KBM-7 (cell line): ENCODE measurements at regions not wholly inside any gene's neighbourhood (a gene's known extent, or its start where the extent isn't known, plus 50 kb on each side); places are given as distances from the start of the nearest gene placed in this dataset.
"Not testable (repeated sequence)": the region's sequence is repeated elsewhere in the genome, so short reads cannot be mapped to it uniquely, and the experiment has no call there.

Experiments used
- DNase-seq: peaks from one replicate; pipeline ENCODE4 v3.0.0-alpha.2; 2015
- in situ Hi-C: fragments of 300-500 bp; cut with MboI; formaldehyde crosslinking; loops from 2 replicates; pipeline ENCODE4 v1.14.3; 2020; ENCODE audit warnings: low sequenced_read_pairs, low pct_unique_long_range_greater_than_20kb, mixed read lengths

DNA sequence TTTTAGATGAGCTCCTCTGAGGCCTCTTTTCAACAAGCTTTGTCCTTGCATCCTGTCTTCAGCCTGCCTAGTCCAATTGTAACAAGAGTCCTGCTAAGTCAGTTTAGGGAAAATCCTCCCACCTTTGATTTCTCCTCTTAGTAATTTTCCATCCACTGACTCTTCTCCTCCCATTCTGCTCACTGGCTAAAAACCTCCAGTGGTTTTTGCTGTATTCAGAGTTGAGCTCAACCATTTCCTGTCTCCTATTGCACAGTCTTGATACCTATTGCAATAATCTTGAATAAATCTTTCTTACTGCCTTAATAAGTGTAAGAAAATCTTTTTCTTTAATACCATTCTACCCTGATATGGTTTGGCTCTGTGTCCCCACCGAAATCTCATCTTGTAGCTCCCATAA, 117.8 kb upstream of the ENPP6 start:
- in situ Hi-C loops = no loop called here
- no peak for DNase-seq

DNA sequence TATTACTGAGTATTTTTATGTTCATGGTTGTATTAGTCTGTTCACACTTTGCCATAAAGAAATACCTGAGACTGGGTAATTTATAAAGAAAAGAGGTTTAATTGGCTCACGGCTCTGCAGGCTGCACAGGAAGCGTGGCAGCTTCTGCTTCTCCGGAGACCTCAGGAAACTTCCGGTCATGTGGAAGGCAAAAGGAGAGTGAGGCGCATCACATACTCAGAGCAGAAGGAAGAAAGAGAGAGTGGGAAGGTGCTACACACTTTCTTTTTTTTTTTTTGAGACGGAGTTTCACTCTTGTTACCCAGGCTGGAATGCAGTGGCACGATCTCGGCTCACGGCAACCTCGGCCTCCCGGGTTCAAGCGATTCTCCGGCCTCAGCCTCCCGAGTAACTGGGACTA, 115.8 kb upstream of the ENPP6 start:
- DNase-seq, in situ Hi-C loops: not testable (repeated sequence)

DNA sequence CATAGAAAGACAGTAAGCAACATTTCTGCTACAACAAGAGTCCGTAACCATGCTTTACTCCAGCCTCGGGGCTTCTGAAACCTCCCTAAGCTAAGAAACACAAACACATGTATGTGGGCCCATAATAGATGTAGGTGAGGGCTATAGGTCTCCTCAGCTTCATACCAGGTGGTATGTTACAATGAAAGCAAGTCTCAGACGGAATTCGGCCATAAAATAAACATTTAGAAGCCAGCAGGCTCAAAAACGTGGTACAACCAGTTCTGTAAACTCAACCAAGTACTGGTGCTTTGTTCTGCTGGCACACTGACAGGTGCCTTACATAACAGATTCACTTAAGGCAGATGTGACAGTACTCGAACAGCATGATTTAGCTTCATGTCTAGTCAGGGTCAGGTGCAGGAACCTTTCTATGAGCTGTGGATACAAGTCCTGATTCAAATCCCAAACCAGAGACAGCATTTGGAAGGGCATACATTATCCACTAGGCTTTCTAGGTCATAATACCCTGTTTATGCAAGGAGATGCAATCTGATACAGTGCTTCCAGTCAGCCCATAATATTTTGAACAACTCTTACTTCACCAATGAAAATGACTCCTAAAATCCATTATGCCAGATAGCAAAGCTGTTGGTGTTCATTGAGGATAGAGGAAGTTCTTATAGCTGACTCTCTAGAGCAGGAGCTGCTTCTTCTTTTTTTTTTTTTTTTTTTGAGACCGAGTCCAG, 113.8 kb upstream of the ENPP6 start:
- in situ Hi-C loops = no loop called here
- DNase-seq = peak; percentile 54

DNA sequence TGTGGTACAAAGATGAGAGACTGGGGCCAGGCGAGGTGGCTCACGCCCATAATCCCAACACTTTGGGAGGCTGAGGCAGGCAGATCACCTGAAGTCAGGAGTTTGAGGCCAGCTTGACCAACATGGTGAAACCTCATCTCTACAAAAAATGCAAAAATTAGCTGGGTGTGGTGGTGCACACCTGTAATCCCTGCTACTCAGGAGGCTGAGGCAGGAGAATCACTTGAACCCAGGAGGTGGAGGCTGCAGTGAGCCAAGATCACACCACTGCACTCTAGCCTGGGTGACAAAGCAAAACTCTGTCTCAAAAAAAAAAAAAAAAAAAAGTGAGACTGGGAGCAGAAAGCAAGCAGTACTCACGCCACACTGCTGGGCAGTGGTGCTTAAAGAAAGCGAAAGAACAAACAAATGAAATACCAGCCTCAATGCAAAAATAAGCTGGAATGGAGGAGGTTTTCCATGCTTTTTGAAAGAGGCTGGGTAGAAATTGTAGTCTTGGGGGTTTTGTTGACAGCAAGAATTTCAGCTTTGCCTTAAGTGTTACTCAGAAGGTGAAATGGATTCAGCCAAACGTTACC, 112.9 kb upstream of the ENPP6 start:
- in situ Hi-C loops, DNase-seq: not testable (repeated sequence)

DNA sequence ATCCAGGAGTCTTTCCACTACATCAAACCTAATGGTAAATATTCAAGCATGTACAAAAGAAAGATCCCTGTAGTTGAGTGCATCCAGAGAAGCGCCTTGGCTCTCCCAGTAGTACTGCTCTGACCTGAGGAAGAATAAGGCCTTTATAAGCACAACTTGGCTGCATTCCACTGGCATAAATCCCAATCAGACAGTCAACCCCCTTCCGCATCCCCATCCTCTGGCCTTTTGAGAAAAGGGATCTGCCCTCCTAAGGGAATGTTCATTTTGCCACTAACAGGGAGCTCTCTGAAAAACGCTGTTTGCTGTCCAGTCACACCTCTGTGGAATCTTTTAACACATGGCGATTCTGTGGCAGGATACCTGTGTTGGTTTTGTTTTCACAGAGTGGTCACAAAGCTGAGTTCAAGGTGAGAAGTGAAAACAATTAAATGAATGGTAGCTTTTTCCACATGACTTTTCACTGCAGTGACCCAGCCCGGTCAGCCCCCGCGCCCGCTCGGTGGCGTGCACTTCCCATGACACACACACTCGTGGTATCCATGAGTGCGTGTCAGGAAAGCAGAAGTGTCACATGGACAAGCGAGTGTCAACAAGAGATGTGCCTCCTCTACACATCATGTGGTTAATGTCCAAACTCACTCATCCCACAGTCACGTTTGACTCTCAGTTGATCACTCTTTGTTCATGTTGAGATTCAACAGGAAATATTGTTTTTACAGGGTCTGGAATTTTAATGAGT, 112.2 kb upstream of the ENPP6 start:
- no peak for DNase-seq
- in situ Hi-C loops = no loop called here

DNA sequence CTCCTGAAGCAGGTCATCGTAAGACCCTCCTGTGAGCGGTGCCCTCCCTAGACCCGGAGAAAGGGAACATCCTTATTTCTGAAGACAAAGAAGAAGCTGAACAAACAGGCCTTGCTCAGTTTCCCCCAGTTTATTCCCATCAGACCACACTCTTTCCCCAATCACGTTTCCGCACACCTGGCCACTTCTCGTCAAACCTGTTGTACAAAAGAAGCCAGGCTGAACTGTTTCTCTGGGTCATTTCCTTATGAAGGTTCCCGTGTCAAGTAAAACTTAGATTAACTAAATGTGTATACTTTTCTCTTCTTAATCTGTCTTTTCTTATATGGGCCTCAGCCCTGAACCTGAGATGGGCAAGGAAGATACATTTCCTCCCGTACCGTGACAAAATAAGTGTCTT, 111.6 kb upstream of the ENPP6 start:
- in situ Hi-C loops = no loop called here
- DNase-seq = no peak

DNA sequence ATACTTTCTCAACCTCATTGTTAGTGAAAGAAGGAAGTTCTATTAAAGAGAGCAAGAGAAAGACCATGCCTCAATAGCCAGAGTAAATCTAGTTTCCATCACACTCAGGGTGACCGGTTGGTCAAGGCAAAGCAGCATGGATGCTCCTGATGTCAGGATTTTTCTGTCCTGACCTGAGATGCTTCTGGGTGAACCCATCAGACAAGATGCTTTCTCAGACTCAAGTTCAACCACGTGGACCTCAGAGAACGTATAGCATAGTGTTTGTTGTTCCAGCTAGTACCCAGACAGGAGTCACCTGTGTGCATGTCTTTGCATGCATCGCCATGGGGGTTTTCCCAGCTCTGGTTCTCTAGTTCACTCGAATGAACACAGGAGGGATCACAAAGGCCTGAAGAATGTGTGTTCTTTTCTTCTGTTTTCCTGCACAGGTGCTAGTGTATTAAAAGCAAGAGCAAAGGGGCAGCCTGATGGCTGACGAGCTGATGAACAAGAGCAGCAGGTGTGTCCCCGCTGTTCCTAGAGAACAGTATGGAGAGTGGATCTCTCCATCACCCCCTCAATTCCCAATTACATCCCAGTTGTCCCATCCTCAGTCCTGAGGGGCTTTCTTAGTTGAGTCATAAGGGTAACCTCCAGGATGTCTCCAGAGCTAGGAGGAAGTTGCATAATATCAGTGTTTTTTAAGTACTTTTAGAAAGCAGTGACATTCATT, 110.5 kb upstream of the ENPP6 start:
- DNase-seq = no peak

DNA sequence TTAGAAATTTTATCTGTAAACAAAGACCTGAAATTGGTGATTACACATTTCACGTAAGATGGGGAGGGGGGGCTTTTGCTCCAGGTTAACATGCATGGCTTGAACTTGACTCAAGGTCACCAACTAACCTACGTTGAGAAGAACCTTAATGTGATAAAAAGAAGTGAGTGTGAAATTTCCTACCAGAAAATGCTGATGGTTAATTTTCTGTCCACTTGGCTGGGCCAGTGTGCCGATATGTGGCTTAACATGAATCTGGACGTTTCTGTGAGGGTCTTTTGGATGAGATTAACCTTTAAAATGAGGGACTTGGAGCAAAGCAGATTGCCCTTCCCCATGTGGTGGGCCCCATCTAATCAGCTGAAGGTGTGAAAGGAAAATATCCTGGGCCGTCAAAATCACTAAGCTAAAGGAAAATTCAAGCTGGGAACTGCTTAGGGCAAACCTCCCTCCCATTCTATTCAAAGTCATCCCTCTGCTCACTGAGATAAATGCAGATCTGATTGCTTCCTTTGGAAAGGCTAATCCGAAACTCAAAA, 107.3 kb upstream of the ENPP6 start:
- in situ Hi-C loops = no loop called here
- DNase-seq = no peak

More for the DNA sequence above, 110.5 kb upstream of the ENPP6 start:
- in situ Hi-C loops = no loop called here

DNA sequence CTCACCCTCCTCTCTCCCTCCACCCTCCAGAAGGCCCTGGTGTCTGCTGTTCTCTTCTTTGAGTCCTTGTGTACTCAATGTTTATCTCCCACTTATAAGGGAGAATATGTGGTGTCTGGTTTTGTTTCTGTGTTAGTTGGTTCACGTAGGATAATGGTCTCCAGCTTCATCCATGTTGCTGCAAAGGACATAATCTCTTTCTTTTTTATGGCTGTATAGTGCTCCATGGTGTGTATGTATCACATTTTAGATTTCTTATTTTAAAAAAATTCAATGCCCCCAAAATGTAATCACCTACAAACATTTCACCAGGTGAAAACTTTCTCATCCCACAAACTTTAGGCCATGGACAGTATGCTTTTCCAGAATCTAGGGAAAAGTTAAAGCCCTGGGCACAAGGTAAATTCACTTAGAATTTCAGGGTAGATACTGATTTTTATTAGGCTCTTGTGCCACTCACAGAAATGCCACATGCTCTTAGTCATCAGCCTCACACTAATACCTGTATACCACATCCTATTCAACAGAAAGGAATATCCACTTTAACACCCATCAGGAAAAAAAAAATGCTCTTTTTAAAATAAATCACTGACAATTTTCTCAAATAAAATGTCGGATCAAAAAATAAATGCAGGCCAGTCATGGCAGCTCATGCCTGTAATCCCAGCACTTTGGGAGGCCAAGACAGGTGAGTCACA, 104.8 kb upstream of the ENPP6 start:
- no peak for DNase-seq
- in situ Hi-C loops = no loop called here

DNA sequence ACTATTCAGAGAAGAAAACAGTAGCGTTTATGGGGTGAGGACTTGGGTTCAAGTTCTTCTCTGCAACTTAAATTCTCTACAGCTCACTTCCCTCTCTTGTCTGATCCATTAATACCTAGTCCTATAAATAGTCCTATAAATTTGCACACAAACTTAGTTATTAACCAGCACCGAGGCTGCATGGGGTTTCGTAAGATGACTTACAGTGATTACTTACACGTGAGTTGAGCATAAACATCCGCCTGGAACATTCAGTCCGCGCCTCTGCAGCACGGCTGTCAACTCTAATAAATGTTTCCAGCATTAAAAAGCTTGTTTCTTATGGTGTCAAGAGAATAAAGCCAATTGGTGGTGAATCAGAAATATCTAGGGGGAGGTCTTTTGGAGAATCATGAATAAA, 103.0 kb upstream of the ENPP6 start:
- in situ Hi-C loops = no loop called here
- DNase-seq = no peak

DNA sequence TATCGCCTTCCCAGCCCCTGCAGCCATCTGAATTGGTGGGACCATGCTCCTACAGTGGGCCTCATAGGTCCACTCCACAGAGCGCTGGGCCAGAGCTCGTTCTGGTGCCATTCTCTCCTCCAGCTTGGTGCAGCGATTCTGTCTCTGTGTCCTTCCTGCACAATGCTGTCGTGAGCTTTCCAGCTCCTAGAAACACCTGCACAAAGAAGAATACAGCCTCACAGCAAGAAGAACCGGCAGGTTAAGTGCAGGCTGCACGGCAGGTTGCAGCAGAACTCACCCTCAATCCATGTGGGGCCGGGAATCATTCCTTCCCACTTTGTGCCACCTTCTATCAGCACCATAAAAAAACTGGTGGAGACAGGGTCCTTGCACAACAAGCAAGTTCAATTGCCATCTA, 101.2 kb upstream of the ENPP6 start:
- DNase-seq = no peak
- in situ Hi-C loops = no loop called here

DNA sequence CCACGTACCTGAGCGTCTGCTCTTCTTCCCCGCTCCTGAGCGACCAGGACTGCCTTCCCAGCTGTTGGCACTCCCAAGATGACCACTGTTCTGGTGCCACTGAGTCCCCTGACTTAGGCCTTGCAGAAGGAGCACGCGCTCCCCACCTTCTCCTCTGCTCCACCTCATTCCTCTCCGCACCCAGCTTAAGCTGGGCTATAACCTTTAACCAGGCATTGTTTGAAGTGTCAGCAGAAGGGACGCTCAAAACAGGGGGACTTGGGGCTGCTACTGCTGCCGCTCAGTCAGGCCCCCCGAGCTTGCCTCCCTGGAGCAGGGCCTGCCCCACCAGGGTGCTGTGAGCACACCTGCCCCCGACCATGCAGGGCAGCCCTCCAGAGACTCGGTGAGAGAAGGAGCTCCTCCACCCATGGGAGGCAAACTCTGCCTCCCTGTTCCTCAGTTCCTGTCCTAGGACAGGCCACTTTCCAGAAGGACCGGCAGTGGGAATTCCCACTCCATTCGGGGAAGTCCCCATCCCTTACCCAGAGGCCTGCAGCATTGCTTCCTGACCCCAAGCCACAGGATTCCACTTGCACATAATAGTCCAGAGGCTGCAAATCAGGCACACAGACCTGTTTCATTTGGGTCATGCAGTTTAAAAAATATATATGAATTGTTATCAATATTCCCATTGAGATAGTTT, 99.7 kb upstream of the ENPP6 start:
- DNase-seq = no peak
- in situ Hi-C loops = no loop called here

DNA sequence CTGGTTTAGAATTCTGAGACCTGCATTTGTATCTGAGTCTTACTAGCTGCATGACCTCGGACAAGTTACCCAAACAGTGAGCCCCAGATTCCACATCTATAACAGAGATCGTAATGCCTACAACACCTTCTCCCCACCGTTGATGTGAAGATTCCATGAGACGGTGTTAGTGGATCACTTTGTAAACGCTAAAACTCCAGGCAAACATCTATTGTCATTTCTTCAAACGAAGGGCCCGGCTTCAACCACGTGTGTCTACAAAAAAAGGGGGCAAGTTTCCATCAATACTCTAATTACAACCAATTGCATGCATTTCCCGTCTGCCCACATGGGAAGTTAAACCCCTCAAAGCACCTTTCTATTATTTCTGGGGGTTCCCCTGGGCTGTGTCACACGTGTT, 99.1 kb upstream of the ENPP6 start:
- no peak for DNase-seq

DNA sequence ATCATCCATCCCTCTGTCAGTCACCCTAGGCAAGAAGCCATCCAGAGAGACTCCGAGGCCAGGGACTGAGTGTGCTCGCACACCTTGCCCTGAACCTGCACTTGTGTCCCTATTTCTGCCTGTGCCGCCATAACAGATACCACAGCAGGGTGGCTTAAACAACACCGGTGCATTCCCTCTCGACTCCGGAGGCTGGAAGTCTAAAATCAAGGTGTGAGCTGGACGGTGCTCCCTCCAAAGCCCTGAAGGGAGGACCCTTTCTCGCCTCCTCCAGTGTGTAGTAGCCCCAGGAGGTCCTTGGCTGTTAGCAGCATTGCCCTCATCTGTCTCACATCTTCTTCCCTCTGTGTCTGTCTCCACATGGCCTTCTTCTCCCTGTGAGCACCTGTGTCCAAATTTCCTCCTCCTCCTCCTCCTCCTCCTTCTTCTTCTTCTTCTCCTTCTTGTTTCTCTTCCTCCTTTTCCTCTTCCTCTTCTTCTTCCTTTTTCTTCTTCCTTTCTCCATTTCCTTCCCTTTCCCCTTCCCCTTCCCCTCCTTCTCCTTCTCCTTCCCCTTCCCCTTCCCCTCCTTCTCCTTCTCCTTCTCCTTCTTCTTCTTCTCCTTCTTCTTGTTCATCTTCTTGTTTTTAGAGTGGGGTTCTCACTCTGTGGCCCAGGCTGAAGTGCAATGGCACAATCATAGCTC, 98.1 kb upstream of the ENPP6 start:
- no peak for DNase-seq
- in situ Hi-C loops = no loop called here

More for the DNA sequence above, 99.1 kb upstream of the ENPP6 start:
- in situ Hi-C loops = no loop called here

DNA sequence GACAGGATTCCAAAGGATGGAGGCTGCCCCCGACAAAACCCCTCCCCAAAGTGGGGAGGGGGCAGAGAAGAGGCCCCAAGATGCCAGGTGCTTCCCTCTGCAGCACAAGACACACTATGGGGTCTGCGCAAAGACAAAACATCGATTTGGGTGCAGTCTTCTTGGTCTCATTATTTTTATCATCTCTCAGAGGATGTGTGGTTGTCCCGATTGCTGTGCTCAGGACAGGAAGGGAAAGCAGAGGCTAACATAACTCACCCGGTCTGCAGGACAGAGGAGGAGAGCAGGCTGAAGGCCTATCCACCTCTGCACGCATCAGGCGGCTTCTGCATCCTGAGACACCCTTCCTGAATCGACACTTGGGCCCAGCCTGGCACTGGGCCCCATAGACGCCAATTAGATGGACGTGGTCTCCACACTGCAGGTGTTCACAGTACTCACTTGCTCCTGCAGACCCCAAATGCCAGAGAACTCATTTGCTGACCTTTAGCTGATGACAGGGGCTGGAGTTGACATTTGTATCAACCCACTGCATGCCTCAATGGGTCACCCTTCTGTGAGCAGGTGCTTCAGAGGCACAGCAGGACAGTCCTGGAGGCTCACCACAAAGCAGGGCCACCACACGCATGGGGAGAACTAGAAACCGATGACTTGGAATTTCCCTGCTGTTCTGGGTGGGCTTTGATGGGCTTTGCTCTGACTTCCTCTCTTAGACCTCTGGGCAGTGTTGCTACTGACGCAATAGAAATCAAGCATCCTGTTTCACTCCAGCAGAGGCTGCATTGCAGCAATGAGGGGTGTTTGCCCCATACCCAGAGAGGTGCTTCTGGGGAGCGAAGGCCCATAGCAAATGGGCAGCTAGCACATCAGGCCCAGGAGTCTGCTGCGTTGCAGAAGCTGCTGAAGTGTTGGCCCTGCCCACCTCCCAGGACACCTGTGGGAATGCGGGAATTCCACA, 96.3 kb upstream of the ENPP6 start:
- no peak for DNase-seq
- in situ Hi-C loops = no loop called here

DNA sequence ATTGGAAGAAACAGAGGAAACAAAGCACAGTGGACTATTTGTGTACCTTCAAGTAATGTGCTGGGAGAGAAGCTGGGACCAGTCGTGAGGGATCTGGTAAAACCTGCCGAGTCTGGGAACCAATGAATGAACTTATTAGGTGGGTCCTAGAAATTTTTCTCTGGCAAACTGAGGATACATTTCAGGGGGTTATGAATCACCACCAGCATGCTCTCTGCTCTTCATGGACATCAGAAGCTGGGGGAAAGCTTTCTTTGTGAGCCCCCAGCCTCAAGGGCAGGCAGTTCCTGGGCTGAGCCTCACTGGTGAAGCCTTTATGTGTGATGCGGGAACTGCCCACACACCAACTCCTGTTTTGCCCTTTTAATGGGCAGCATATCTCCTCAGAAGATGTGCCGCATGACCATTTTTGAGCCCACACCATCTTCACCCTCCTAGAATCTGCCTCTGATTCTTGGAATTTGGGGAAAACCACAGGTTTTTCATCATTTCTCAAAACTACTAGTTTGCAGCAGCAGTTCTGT, 95.4 kb upstream of the ENPP6 start:
- in situ Hi-C loops = no loop called here

DNA sequence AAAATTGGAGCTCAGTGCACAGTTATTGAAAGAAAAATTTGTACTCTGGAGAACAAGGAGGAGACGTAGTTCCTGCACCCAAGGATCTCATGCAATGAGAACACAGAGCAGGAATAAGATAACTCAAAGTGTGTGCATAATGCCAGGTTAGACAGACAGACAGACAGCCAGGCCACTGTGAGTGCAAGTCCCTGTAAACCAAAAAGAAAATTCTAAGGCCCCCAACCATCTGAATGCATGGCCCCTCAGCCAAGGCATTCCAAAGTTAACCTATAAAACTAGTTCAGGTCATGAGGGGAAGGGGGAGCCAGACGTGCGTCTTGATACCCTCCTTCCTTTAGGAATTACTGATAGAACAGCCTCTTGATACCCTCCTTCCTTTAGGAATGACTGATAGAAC, 94.5 kb upstream of the ENPP6 start:
- in situ Hi-C loops = no loop called here
- no peak for DNase-seq

More for the DNA sequence above, 95.4 kb upstream of the ENPP6 start:
- peak; percentile 27 for DNase-seq
